B cell (primary cell): ENCODE measurements at regions not wholly inside any gene's neighbourhood (a gene's known extent, or its start where the extent isn't known, plus 50 kb on each side); places are given as distances from the start of the nearest gene placed in this dataset.

Experiments
- ATAC-seq: fragments of 200-7000 bp; cut with Tn5 transposase; one replicate; pipeline ENCODE4 v1.10.0; 2021; ENCODE audit warnings: low read depth, mild to moderate bottlenecking, moderate number of reproducible peaks, moderate library complexity
- CTCF ChIA-PET: fragments of 350-600 bp; sonication (Branson Sonifier 250); formaldehyde crosslinking; loops from one replicate; lab custom pipeline; 2021; ENCODE audit warnings: antibody characterized with exemption, inconsistent platforms; lab: Charles Lee
- POLR2A ChIA-PET: fragments of 350-600 bp; sonication (Branson Sonifier 250); formaldehyde crosslinking; loops from one replicate; lab custom pipeline; 2021; ENCODE audit warnings: antibody characterized with exemption; lab: Charles Lee
- DNase-seq: peaks from one replicate; pipeline ENCODE4 v3.0.0; 2013
- H2AFZ ChIP-seq: 2 replicates; pipeline ENCODE4 v1.6.1; 2012; ENCODE audit warnings: mild to moderate bottlenecking, low read depth, low read length; ENCODE audit not compliant: insufficient read depth, poor library complexity, severe bottlenecking
- H3K27ac ChIP-seq, 2 donors: 1 replicate in 1 of 2; 2 replicates in 1 of 2; pipeline ENCODE4 v1.5.1; 2012 to 2013; ENCODE audit warnings: low read length in 2 of 2, mild to moderate bottlenecking in 2 of 2, moderate library complexity in 1 of 2
- H3K27me3 ChIP-seq, 4 experiments: fragments of 200-600 bp in 1 of 4; sonication (generic) in 1 of 4; replicated peaks in 1 of 4; 1 replicate in 2 of 4; 2 replicates in 2 of 4; pipeline versions ENCODE4 v1.6.1 to v1.7.0; 2013 to 2016; ENCODE audit warnings: low read length in 3 of 4, mild to moderate bottlenecking in 2 of 4, mixed read lengths in 1 of 4, moderate library complexity in 1 of 4; ENCODE audit not compliant: insufficient read depth in 4 of 4, control insufficient read depth in 3 of 4; ENCODE audit errors: control extremely low read depth in 1 of 4
- H3K36me3 ChIP-seq, 2 experiments: replicated peaks in 1 of 2; 1 replicate in 1 of 2; 2 replicates in 1 of 2; pipeline versions ENCODE4 v1.6.1 to v1.7.1; 2013; ENCODE audit warnings: low read length in 1 of 2; ENCODE audit not compliant: insufficient read depth in 2 of 2, control insufficient read depth in 1 of 2; ENCODE audit errors: control extremely low read depth in 1 of 2, extremely low read depth in 1 of 2
- H3K4me1 ChIP-seq, 2 donors: fragments of 200-600 bp in 1 of 2; sonication (generic) in 1 of 2; 1 replicate in 1 of 2; 2 replicates in 1 of 2; pipeline versions ENCODE4 v1.5.1 to v1.6.1; 2013 to 2017; ENCODE audit warnings: low read length in 2 of 2; ENCODE audit not compliant: control insufficient read depth in 2 of 2, insufficient read depth in 2 of 2
- H3K4me2 ChIP-seq: replicated peaks from 2 replicates; pipeline ENCODE3; 2012; ENCODE audit warnings: mild to moderate bottlenecking, low read depth, low read length; ENCODE audit not compliant: poor library complexity, severe bottlenecking
- H3K4me3 ChIP-seq, 5 experiments: fragments of 200-600 bp in 1 of 5; sonication (generic) in 1 of 5; 1 replicate in 3 of 5; 2 replicates in 2 of 5; pipeline versions ENCODE4 v1.5.1 to v1.7.0; 2011 to 2016; ENCODE audit warnings: low read length in 4 of 5, mild to moderate bottlenecking in 4 of 5, low read depth in 2 of 5, control low read depth in 1 of 5, moderate library complexity in 1 of 5; ENCODE audit not compliant: insufficient read depth in 1 of 5; ENCODE audit errors: control extremely low read depth in 1 of 5, extremely low read depth in 1 of 5
- H3K79me2 ChIP-seq: fragments of 200-600 bp; sonication (generic); one replicate; pipeline ENCODE4 v1.6.0; 2016; ENCODE audit warnings: low read length; ENCODE audit not compliant: control insufficient read depth, insufficient read depth
- H3K9ac ChIP-seq: fragments of 200-600 bp; sonication (generic); 2 replicates; pipeline ENCODE4 v1.6.1; 2017; ENCODE audit warnings: mild to moderate bottlenecking, low read length, moderate library complexity
- H3K9me3 ChIP-seq, 3 donors: one replicate each; pipeline versions ENCODE4 v1.6.1 to v1.7.1; 2013; ENCODE audit warnings: low read length in 2 of 3; ENCODE audit not compliant: control insufficient read depth in 2 of 3, insufficient read depth in 1 of 3; ENCODE audit errors: control extremely low read depth in 1 of 3
- H4K20me1 ChIP-seq: 2 replicates; pipeline ENCODE4 v1.6.0; 2012; ENCODE audit warnings: mild to moderate bottlenecking, low read length; ENCODE audit not compliant: insufficient read depth, control insufficient read depth, poor library complexity, severe bottlenecking
- H3K27ac Mint-ChIP-seq: one replicate; pipeline ENCODE4 v1.8.0; 2021; ENCODE audit warnings: mixed read lengths
- H3K27me3 Mint-ChIP-seq: one replicate; pipeline ENCODE4 v1.8.0; 2021; ENCODE audit warnings: mixed read lengths
- H3K4me1 Mint-ChIP-seq: one replicate; pipeline ENCODE4 v1.8.0; 2021; ENCODE audit warnings: mixed read lengths
- H3K4me3 Mint-ChIP-seq: one replicate; pipeline ENCODE4 v1.8.0; 2021; ENCODE audit warnings: mixed read lengths
- H3K9me3 Mint-ChIP-seq: one replicate; pipeline ENCODE4 v1.8.0; 2022; ENCODE audit warnings: mixed read lengths; ENCODE audit not compliant: insufficient read depth
- CTCF ChIP-seq: fragments of 200-600 bp; IDR thresholded peaks from one replicate; pipeline ENCODE4 v1.8.0; 2022; ENCODE audit warnings: antibody characterized with exemption, mild to moderate bottlenecking
- EZH2 ChIP-seq: IDR thresholded peaks from 2 replicates; pipeline ENCODE4 v1.6.1; 2012; ENCODE audit warnings: borderline replicate concordance, low read depth, mild to moderate bottlenecking, moderate library complexity, low read length; ENCODE audit not compliant: insufficient read depth, poor library complexity, severe bottlenecking
- WGBS: methylation state at CpG from one replicate; pipeline ENCODE4 v1.1.5; 2013; ENCODE audit warnings: missing lambda C conversion rate; ENCODE audit not compliant: insufficient coverage; 5-methylcytosine and 5-hydroxymethylcytosine counted together
- intact Hi-C: fragments of 100-400 bp; cut with micrococcal nuclease; formaldehyde crosslinking; loops from one replicate; pipeline ENCODE4 v1.10.0; 2022

GRCh38 chr5:36491856-36492255 lies 114.5 kb upstream of the SLC1A3 start:
- H3K9me3 Mint-ChIP-seq, result no peaks in the 10 kb centered on the region
- no peak overlapping the region for H3K9ac ChIP-seq
- peaks cover 6% of the 10 kb centered on the region for H3K27me3 Mint-ChIP-seq
- ATAC-seq, result no peak
- H3K27ac Mint-ChIP-seq, result no peak overlapping the region
- H3K4me3 ChIP-seq, result no peak overlapping the region
- no peaks in the 10 kb centered on the region for H3K9me3 ChIP-seq
- H3K4me2 ChIP-seq, result no peak overlapping the region
- no peak overlapping the region for H3K4me3 Mint-ChIP-seq
- no peak overlapping the region for H3K27ac ChIP-seq
- no peak for DNase-seq
- no peaks in the 10 kb centered on the region for H3K4me1 ChIP-seq
- no peaks in the 10 kb centered on the region for H3K27me3 ChIP-seq
- no peaks in the 10 kb centered on the region for H4K20me1 ChIP-seq
- ChIA-PET CTCF (interaction anchor here (1.3 kb wide), 1 partner anchor 10 kb away, joined by 3 read pairs; no protein-coding TSS in a partner anchor), POLR2A (no interaction called here)
- H3K4me1 Mint-ChIP-seq, result no peaks in the 10 kb centered on the region
- TF ChIP-seq CTCF, result no peak
- no peak for TF ChIP-seq EZH2
- intact Hi-C loops, result no loop called here
- H2AFZ ChIP-seq, result no peak overlapping the region
- H3K79me2 ChIP-seq, result no peaks in the 10 kb centered on the region
- 82% methylated on average over 7 of the region's 7 CpGs for WGBS
- H3K36me3 ChIP-seq, result no peaks in the 10 kb centered on the region

- no peaks in the 10 kb centered on the region for H3K9me3 Mint-ChIP-seq
- no peaks in the 10 kb centered on the region for H4K20me1 ChIP-seq
- H3K4me3 ChIP-seq, result no peak overlapping the region
- no peaks in the 10 kb centered on the region for H3K4me1 ChIP-seq
- DNase-seq (no peak), ATAC-seq (no peak)
- ChIA-PET POLR2A (no interaction called here), CTCF (interaction anchor here (1.3 kb wide), 1 partner anchor 8 kb away, joined by 3 read pairs; no protein-coding TSS in a partner anchor)
- no peak overlapping the region for H3K4me2 ChIP-seq
- no peak overlapping the region for H2AFZ ChIP-seq
- intact Hi-C loops, result no loop called here
- H3K4me1 Mint-ChIP-seq, result no peaks in the 10 kb centered on the region
- peaks cover 6% of the 10 kb centered on the region for H3K27me3 Mint-ChIP-seq
- no peaks in the 10 kb centered on the region for H3K27me3 ChIP-seq
- no peak for TF ChIP-seq EZH2
- no peak for TF ChIP-seq CTCF
- 88% methylated on average over 1 of the region's 2 CpGs for WGBS
- H3K27ac Mint-ChIP-seq, result no peak overlapping the region
- H3K27ac ChIP-seq, result no peak overlapping the region
- H3K4me3 Mint-ChIP-seq, result no peak overlapping the region
- H3K36me3 ChIP-seq, result no peaks in the 10 kb centered on the region
- H3K9ac ChIP-seq, result no peak overlapping the region
- H3K9me3 ChIP-seq, result no peaks in the 10 kb centered on the region
- no peaks in the 10 kb centered on the region for H3K79me2 ChIP-seq
Measured at GRCh38 chr5:36492984-36493654, 113.3 kb upstream of the SLC1A3 start.
